DND-41 (cell line): ENCODE measurements at regions not wholly inside any gene's neighbourhood (a gene's known extent, or its start where the extent isn't known, plus 50 kb on each side); places are given as distances from the start of the nearest gene placed in this dataset.

Source experiments
- CTCF ChIP-seq: IDR thresholded peaks from 2 replicates; pipeline ENCODE4 v1.5.1; 2012; ENCODE audit warnings: borderline replicate concordance, low read length, moderate library complexity, mild to moderate bottlenecking; ENCODE audit not compliant: poor library complexity, severe bottlenecking; ENCODE audit errors: extremely low read depth
- EZH2 ChIP-seq: IDR thresholded peaks from 3 replicates; pipeline ENCODE4 v1.6.1; 2012; ENCODE audit warnings: borderline replicate concordance, low read depth, mild to moderate bottlenecking, moderate library complexity, low read length, inconsistent platforms; ENCODE audit not compliant: severe bottlenecking

GRCh38 chr22:49368976-49369725, 458.5 kb downstream of the BRD1 start:
- TF ChIP-seq EZH2 (no peak), CTCF (no peak)
